Central memory CD4-positive, alpha-beta T cell (primary cell): ENCODE measurements at regions not wholly inside any gene's neighbourhood (a gene's known extent, or its start where the extent isn't known, plus 50 kb on each side); places are given as distances from the start of the nearest gene placed in this dataset.

Experiments used
- DNase-seq: peaks from one replicate; pipeline ENCODE4 v3.0.0; 2022

GRCh38 chr1:116299248-116299647, 73.8 kb upstream of the ATP1A1 start:
- no peak for DNase-seq

- no peak for DNase-seq
Observed at GRCh38 chr1:116302281-116302680, 70.8 kb upstream of the ATP1A1 start.

GRCh38 chr1:116306102-116306501, 66.9 kb upstream of the ATP1A1 start:
- no peak for DNase-seq

- no peak for DNase-seq
Observed at GRCh38 chr1:116306840-116307442, 66.1 kb upstream of the ATP1A1 start.

- no peak for DNase-seq
Observed at GRCh38 chr1:116308276-116308675, 64.8 kb upstream of the ATP1A1 start.

GRCh38 chr1:116309090-116309870, 63.8 kb upstream of the ATP1A1 start:
- DNase-seq = no peak

GRCh38 chr1:116310180-116310579, 62.9 kb upstream of the ATP1A1 start:
- no peak for DNase-seq

- DNase-seq = no peak
Observed at GRCh38 chr1:116311193-116311592, 61.9 kb upstream of the ATP1A1 start.

GRCh38 chr1:116311756-116312680, 61.0 kb upstream of the ATP1A1 start:
- no peak for DNase-seq

GRCh38 chr1:116312681-116313069, 60.4 kb upstream of the ATP1A1 start:
- no peak for DNase-seq

- DNase-seq = no peak
Observed at GRCh38 chr1:116313776-116314175, 59.3 kb upstream of the ATP1A1 start.

- DNase-seq = no peak
Observed at GRCh38 chr1:116314305-116314919, 58.6 kb upstream of the ATP1A1 start.

GRCh38 chr1:116316373-116316772, 56.7 kb upstream of the ATP1A1 start:
- DNase-seq = no peak

- no peak for DNase-seq
Observed at GRCh38 chr1:116318897-116319296, 54.1 kb upstream of the ATP1A1 start.

GRCh38 chr1:116320874-116321273, 52.2 kb upstream of the ATP1A1 start:
- no peak for DNase-seq

- DNase-seq = no peak
Observed at GRCh38 chr1:116321766-116322175, 51.3 kb upstream of the ATP1A1 start.

- no peak for DNase-seq
Observed at GRCh38 chr1:116322752-116323405, 50.2 kb upstream of the ATP1A1 start.
